RWPE1 (cell line): ENCODE measurements at regions not wholly inside any gene's neighbourhood (a gene's known extent, or its start where the extent isn't known, plus 50 kb on each side); places are given as distances from the start of the nearest gene placed in this dataset.
A peak's percentile ranks its signal among the peaks of the same experiment; 100 is the strongest.

ENCODE experiments used
- CTCF ChIA-PET: fragments of 350-600 bp; sonication (Branson Sonifier 250); formaldehyde crosslinking; extraction: SDS; loops from one replicate; lab custom pipeline; 2021; lab: Yijun Ruan, JAX
- POLR2A ChIA-PET: fragments of 400-600 bp; formaldehyde crosslinking; extraction: SDS; loops from one replicate; lab custom pipeline; 2020; ENCODE audit warnings: antibody characterized with exemption; ENCODE audit not compliant: low non-redundant PET; lab: Yijun Ruan, JAX
- DNase-seq: peaks from one replicate; pipeline ENCODE4 v3.0.0; 2012; ENCODE audit warnings: low spot score
- H3K27ac ChIP-seq: fragments of 450-650 bp; 2 replicates; pipeline ENCODE4 v1.5.1; 2017
- CTCF ChIP-seq: fragments of 450-650 bp; conservative IDR thresholded peaks from 2 replicates; pipeline ENCODE4 v1.5.1; 2017; ENCODE audit warnings: low read depth, mild to moderate bottlenecking

- H3K27ac ChIP-seq: peak overlapping the region; percentile 35
- no peak for DNase-seq
- CTCF ChIA-PET: interaction anchor here (0.6 kb wide), 1 partner anchor 281 kb away, joined by 3 read pairs; the partner anchor contains the start of gene ANGPTL7
- no peak for TF ChIP-seq CTCF
- POLR2A ChIA-PET: no interaction called here
These were observed 104.2 kb upstream of the TARDBP start for GRCh38 chr1:10908266-10908665.

- POLR2A ChIA-PET: no interaction called here
- DNase-seq: peak; percentile 53
- CTCF ChIA-PET: interaction anchor here (0.5 to 1.2 kb wide), 11 partner anchors 9 to 382 kb away, joined by 3 to 8 read pairs (median 4); no protein-coding TSS in a partner anchor
- H3K27ac ChIP-seq: peak overlapping the region; percentile 48
- peak; percentile 56 for TF ChIP-seq CTCF
These were observed 102.5 kb upstream of the TARDBP start for GRCh38 chr1:10909697-10910680.

GRCh38 chr1:10910681-10911489 lies 101.6 kb upstream of the TARDBP start:
- TF ChIP-seq CTCF: no peak
- no peak for DNase-seq
- peak overlapping the region; percentile 48 for H3K27ac ChIP-seq
- ChIA-PET POLR2A (no interaction called here), CTCF (interaction anchor here (0.6 to 1.2 kb wide), 4 partner anchors 15 to 175 kb away, joined by 3 to 4 read pairs (median 3); no protein-coding TSS in a partner anchor)

GRCh38 chr1:10911490-10912166 lies 100.8 kb upstream of the TARDBP start:
- ChIA-PET CTCF (interaction anchor here (1.2 kb wide), 1 partner anchor 176 kb away, joined by 3 read pairs; no protein-coding TSS in a partner anchor), POLR2A (no interaction called here)
- TF ChIP-seq CTCF: no peak
- no peak for DNase-seq
- no peak overlapping the region for H3K27ac ChIP-seq

GRCh38 chr1:10912441-10912840 lies 100.0 kb upstream of the TARDBP start:
- ChIA-PET CTCF (no interaction called here), POLR2A (no interaction called here)
- no peak for TF ChIP-seq CTCF
- no peak overlapping the region for H3K27ac ChIP-seq
- no peak for DNase-seq

- H3K27ac ChIP-seq: no peak overlapping the region
- no peak for TF ChIP-seq CTCF
- no peak for DNase-seq
- ChIA-PET POLR2A (no interaction called here), CTCF (no interaction called here)
These were observed 98.4 kb upstream of the TARDBP start for GRCh38 chr1:10914056-10914455.
